Liver (tissue), 3 donors: ENCODE measurements at regions not wholly inside any gene's neighbourhood (a gene's known extent, or its start where the extent isn't known, plus 50 kb on each side); places are given as distances from the start of the nearest gene placed in this dataset.
"Not testable (repeated sequence)": the region's sequence is repeated elsewhere in the genome, so short reads cannot be mapped to it uniquely, and the experiment has no call there.

ENCODE experiments used
- ATF3 ChIP-seq: IDR thresholded peaks from 2 replicates; pipeline ENCODE4 v1.6.1; 2016; ENCODE audit warnings: antibody characterized with exemption
- CTCF ChIP-seq: fragments of 150-350 bp; IDR thresholded peaks from 2 replicates; pipeline ENCODE4 v1.5.1; 2017; ENCODE audit warnings: improper control_type of control experiment, low read depth, low read length; ENCODE audit not compliant: missing input control
- EGR1 ChIP-seq, 2 donors: IDR thresholded peaks; 2 replicates each; pipeline ENCODE4 v1.6.1; 2016 to 2018; ENCODE audit warnings: antibody characterized with exemption in 2 of 2, low read depth in 2 of 2
- GABPA ChIP-seq, 2 donors: IDR thresholded peaks in 1 of 2; conservative IDR thresholded peaks in 1 of 2; 2 replicates each; pipeline ENCODE4 v1.6.1; 2016; ENCODE audit warnings: antibody characterized with exemption in 2 of 2, mild to moderate bottlenecking in 1 of 2, moderate library complexity in 1 of 2
- JUND ChIP-seq, 2 donors: IDR thresholded peaks; 2 replicates each; pipeline ENCODE4 v1.6.1; 2016; ENCODE audit warnings: antibody characterized with exemption in 2 of 2
- MAX ChIP-seq: IDR thresholded peaks from 2 replicates; pipeline ENCODE4 v1.6.1; 2016; ENCODE audit warnings: antibody characterized with exemption
- RAD21 ChIP-seq, 2 donors: IDR thresholded peaks; 2 replicates each; pipeline ENCODE4 v1.6.1; 2016; ENCODE audit warnings: antibody characterized with exemption in 2 of 2, mild to moderate bottlenecking in 2 of 2
- REST ChIP-seq: IDR thresholded peaks from 2 replicates; pipeline ENCODE4 v1.6.1; 2016; ENCODE audit warnings: antibody characterized with exemption, mild to moderate bottlenecking
- SP1 ChIP-seq: IDR thresholded peaks from 2 replicates; pipeline ENCODE4 v1.6.1; 2018; ENCODE audit warnings: antibody characterized with exemption, mild to moderate bottlenecking
- TAF1 ChIP-seq: conservative IDR thresholded peaks from 2 replicates; pipeline ENCODE4 v1.6.1; 2016; ENCODE audit warnings: antibody characterized with exemption, mild to moderate bottlenecking
- YY1 ChIP-seq: IDR thresholded peaks from 2 replicates; pipeline ENCODE4 v1.6.1; 2016; ENCODE audit warnings: antibody characterized with exemption, mild to moderate bottlenecking
- donor health status: healthy.
- donor health status: healthy.

GRCh38 chr2:66177128-66177796 is 257.7 kb upstream of the MEIS1 start:
- TF ChIP-seq CTCF; MAX; EGR1 (IDR thresholded peaks at IDR 0.05; ENCODE audit: low read depth in 2 of 2); JUND (IDR thresholded peaks at IDR 0.05); TAF1; REST; SP1; YY1; RAD21 (IDR thresholded peaks at IDR 0.05); GABPA (IDR thresholded peaks at IDR 0.05 in 1 of 2, conservative IDR thresholded peaks at IDR 0.05 in 1 of 2); ATF3: not testable (repeated sequence)
